ENCODE measurements at regions not wholly inside any gene's neighbourhood (a gene's known extent, or its start where the extent isn't known, plus 50 kb on each side); places are given as distances from the start of the nearest gene placed in this dataset.

- TF ChIP-seq POLR2A (IDR thresholded peaks at IDR 0.05; ENCODE audit: low read depth, low read length): no peak
- no peak for TF ChIP-seq CTCF (conservative IDR thresholded peaks at IDR 0.05; ENCODE audit: low read depth, low read length)
- no peak for TF ChIP-seq MXI1 (IDR thresholded peaks at IDR 0.05; ENCODE audit: borderline replicate concordance, low read depth, low read length)
- no peak for TF ChIP-seq MAZ (IDR thresholded peaks at IDR 0.05; ENCODE audit: borderline replicate concordance, low read depth, low read length)
- no peak for TF ChIP-seq USF2 (IDR thresholded peaks at IDR 0.05; ENCODE audit: low read depth, low read length)
- no peak for TF ChIP-seq MAFK (IDR thresholded peaks at IDR 0.05; ENCODE audit: low read depth, low read length)
- TF ChIP-seq FOS (IDR thresholded peaks at IDR 0.05; ENCODE audit: low read depth, low read length): no peak
- TF ChIP-seq BHLHE40 (IDR thresholded peaks at IDR 0.05; ENCODE audit: low read depth, low read length): no peak
- no peak for TF ChIP-seq RFX5 (IDR thresholded peaks at IDR 0.05; ENCODE audit: low read depth, low read length)
- TF ChIP-seq RAD21 (IDR thresholded peaks at IDR 0.05; ENCODE audit: low read length): no peak
- TF ChIP-seq CEBPB (IDR thresholded peaks at IDR 0.05; ENCODE audit: low read depth, low read length): no peak
- TF ChIP-seq NFE2L2 (IDR thresholded peaks at IDR 0.05; ENCODE audit: low read depth, low read length): no peak
Measured at GRCh38 chr7:47670729-47671128, 88.8 kb upstream of the TNS3 start.
